ENCODE measurements at regions not wholly inside any gene's neighbourhood (a gene's known extent, or its start where the extent isn't known, plus 50 kb on each side); places are given as distances from the start of the nearest gene placed in this dataset.

GRCh38 chr16:86702824-86703588, 124.7 kb downstream of the FOXL1 start:
- Histone ChIP-seq H2AFZ (ENCODE audit: low read length) (no peak overlapping the region), H3K27ac (ENCODE audit: low read depth, low read length, poor library complexity, severe bottlenecking) (no peak overlapping the region), H3K4me3 (ENCODE audit: low read depth, low read length, poor library complexity, severe bottlenecking) (no peak overlapping the region), H4K20me1 (ENCODE audit: insufficient read depth, low read length) (no peaks in the 10 kb centered on the region), H3K9me3 (ENCODE audit: low read length) (no peaks in the 10 kb centered on the region), H3K79me2 (ENCODE audit: insufficient read depth, low read depth, low read length) (no peaks in the 10 kb centered on the region), H3K9me2 (ENCODE audit: insufficient read depth, low read length) (no peaks in the 10 kb centered on the region), H3K4me2 (ENCODE audit: low read length) (no peak overlapping the region), H3K4me1 (ENCODE audit: insufficient read depth, low read length, poor library complexity, severe bottlenecking) (no peaks in the 10 kb centered on the region), H3K36me3 (ENCODE audit: insufficient read depth, low read length) (no peaks in the 10 kb centered on the region)
- no peak for DNase-seq (ENCODE audit: low spot score)
- TF ChIP-seq EZH2phosphoT487 (IDR thresholded peaks at IDR 0.05; ENCODE audit: borderline replicate concordance, low read depth, low read length), result no peak
- TF ChIP-seq, protein P1, sequence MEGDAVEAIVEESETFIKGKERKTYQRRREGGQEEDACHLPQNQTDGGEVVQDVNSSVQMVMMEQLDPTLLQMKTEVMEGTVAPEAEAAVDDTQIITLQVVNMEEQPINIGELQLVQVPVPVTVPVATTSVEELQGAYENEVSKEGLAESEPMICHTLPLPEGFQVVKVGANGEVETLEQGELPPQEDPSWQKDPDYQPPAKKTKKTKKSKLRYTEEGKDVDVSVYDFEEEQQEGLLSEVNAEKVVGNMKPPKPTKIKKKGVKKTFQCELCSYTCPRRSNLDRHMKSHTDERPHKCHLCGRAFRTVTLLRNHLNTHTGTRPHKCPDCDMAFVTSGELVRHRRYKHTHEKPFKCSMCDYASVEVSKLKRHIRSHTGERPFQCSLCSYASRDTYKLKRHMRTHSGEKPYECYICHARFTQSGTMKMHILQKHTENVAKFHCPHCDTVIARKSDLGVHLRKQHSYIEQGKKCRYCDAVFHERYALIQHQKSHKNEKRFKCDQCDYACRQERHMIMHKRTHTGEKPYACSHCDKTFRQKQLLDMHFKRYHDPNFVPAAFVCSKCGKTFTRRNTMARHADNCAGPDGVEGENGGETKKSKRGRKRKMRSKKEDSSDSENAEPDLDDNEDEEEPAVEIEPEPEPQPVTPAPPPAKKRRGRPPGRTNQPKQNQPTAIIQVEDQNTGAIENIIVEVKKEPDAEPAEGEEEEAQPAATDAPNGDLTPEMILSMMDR (conservative IDR thresholded peaks at IDR 0.05; ENCODE audit: low read length), result no peak
- POLR2A ChIA-PET, result no interaction called here
- no TSS peak for BruUV-seq (replicated peaks)
- CTCF ChIA-PET (ENCODE audit: unreplicated experiment), result no interaction called here
- intact Hi-C loops (cut with micrococcal nuclease; ENCODE audit: unreplicated experiment), result no loop called here

DNA sequence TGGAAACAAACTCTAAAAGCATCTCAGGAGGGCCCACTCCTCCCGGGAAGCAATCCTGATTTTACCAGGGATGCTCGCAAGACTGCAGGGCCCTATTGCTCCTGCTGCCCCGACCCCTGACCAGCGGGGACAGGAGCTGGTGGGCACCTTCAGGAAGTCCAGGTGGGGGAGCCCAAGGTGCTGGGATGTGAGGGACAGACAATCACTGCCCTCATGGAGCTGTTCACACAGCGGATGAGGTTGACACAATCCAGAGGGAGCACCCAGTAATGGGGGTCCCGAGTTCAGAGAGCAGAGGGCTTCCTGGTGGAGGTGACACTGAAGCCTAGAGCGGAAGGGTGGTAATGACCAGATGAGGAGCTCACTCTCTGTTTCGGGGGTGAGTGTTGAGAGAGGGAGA, 126.2 kb downstream of the FOXL1 start:
- H3K36me3 ChIP-seq (ENCODE audit: insufficient read depth, low read length), result no peaks in the 10 kb centered on the region
- POLR2A ChIA-PET, result no interaction called here
- no peak for TF ChIP-seq EZH2phosphoT487 (IDR thresholded peaks at IDR 0.05; ENCODE audit: borderline replicate concordance, low read depth, low read length)
- TF ChIP-seq, protein P1 (conservative IDR thresholded peaks at IDR 0.05; ENCODE audit: low read length), result no peak
- no TSS peak for BruUV-seq (replicated peaks)
- no peaks in the 10 kb centered on the region for H3K79me2 ChIP-seq (ENCODE audit: insufficient read depth, low read depth, low read length)
- H3K4me1 ChIP-seq (ENCODE audit: insufficient read depth, low read length, poor library complexity, severe bottlenecking), result no peaks in the 10 kb centered on the region
- no peak overlapping the region for H3K4me3 ChIP-seq (ENCODE audit: low read depth, low read length, poor library complexity, severe bottlenecking)
- no peak overlapping the region for H3K4me2 ChIP-seq (ENCODE audit: low read length)
- no peaks in the 10 kb centered on the region for H4K20me1 ChIP-seq (ENCODE audit: insufficient read depth, low read length)
- DNase-seq (ENCODE audit: low spot score), result no peak
- CTCF ChIA-PET (ENCODE audit: unreplicated experiment), result no interaction called here
- H3K27ac ChIP-seq (ENCODE audit: low read depth, low read length, poor library complexity, severe bottlenecking), result no peak overlapping the region
- H3K9me2 ChIP-seq (ENCODE audit: insufficient read depth, low read length), result no peaks in the 10 kb centered on the region
- H3K9me3 ChIP-seq (ENCODE audit: low read length), result no peaks in the 10 kb centered on the region
- H2AFZ ChIP-seq (ENCODE audit: low read length), result no peak overlapping the region
- intact Hi-C loops (cut with micrococcal nuclease; ENCODE audit: unreplicated experiment), result no loop called here

- DNase-seq (ENCODE audit: low spot score), result no peak
- no TSS peak for BruUV-seq (replicated peaks)
- H2AFZ ChIP-seq (ENCODE audit: low read length), result no peak overlapping the region
- CTCF ChIA-PET (ENCODE audit: unreplicated experiment), result no interaction called here
- no peak for TF ChIP-seq EZH2phosphoT487 (IDR thresholded peaks at IDR 0.05; ENCODE audit: borderline replicate concordance, low read depth, low read length)
- TF ChIP-seq, protein P1 (conservative IDR thresholded peaks at IDR 0.05; ENCODE audit: low read length), result no peak
- intact Hi-C loops (cut with micrococcal nuclease; ENCODE audit: unreplicated experiment), result no loop called here
- no peaks in the 10 kb centered on the region for H3K9me3 ChIP-seq (ENCODE audit: low read length)
- no peaks in the 10 kb centered on the region for H3K4me1 ChIP-seq (ENCODE audit: insufficient read depth, low read length, poor library complexity, severe bottlenecking)
- no peak overlapping the region for H3K4me2 ChIP-seq (ENCODE audit: low read length)
- POLR2A ChIA-PET, result no interaction called here
- no peak overlapping the region for H3K27ac ChIP-seq (ENCODE audit: low read depth, low read length, poor library complexity, severe bottlenecking)
- no peaks in the 10 kb centered on the region for H3K9me2 ChIP-seq (ENCODE audit: insufficient read depth, low read length)
- H3K4me3 ChIP-seq (ENCODE audit: low read depth, low read length, poor library complexity, severe bottlenecking), result no peak overlapping the region
- no peaks in the 10 kb centered on the region for H3K36me3 ChIP-seq (ENCODE audit: insufficient read depth, low read length)
- no peaks in the 10 kb centered on the region for H3K79me2 ChIP-seq (ENCODE audit: insufficient read depth, low read depth, low read length)
- H4K20me1 ChIP-seq (ENCODE audit: insufficient read depth, low read length), result no peaks in the 10 kb centered on the region
Observed at GRCh38 chr16:86706726-86707125, 128.4 kb downstream of the FOXL1 start.

Data from OCI-LY7 (cell line).